Kidney tubule cell (primary cell): ENCODE measurements at regions not wholly inside any gene's neighbourhood (a gene's known extent, or its start where the extent isn't known, plus 50 kb on each side); places are given as distances from the start of the nearest gene placed in this dataset.
"Not testable (repeated sequence)": the region's sequence is repeated elsewhere in the genome, so short reads cannot be mapped to it uniquely, and the experiment has no call there.

Source experiments
- DNase-seq: peaks from one replicate; pipeline ENCODE4 v3.0.0-alpha.2; 2018; ENCODE audit warnings: low spot score

DNA sequence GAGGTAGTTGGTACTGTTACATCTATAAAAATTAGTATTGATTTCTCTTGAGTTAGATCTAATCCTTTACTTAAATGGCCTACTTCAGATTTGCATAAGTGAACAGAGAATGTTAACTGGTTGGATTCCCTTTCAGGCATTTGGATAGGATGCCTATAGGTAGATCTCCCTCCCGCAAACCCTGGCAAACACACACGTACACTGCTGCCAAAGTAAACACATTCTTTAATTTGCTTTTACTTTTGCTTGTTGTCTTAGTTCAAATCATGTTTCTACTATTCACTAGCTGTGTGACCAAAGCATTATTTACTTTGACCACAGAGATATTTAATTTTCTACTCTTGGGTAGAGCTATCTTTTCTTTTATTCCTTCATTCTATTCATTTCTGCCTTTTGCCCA is 936.1 kb upstream of the FBXO33 start:
- DNase-seq = no peak

DNA sequence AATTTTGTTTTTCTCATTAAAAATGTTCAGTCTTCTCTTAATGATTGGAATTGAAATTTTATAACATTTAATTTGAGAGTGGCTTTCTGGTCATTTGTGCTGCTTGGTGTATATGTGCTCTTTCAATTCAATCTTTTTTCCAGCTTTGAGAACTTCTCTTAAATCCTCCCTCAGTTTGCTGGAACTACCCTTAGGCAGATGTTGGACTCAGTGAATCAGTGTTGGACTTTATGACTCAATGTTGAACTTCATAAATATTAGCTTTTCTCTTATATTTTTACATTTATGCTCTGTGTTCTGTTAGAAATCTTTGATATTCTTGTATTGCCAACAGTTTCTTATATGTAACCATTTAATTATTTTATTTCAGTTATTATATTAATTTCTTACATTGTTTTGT is 935.5 kb upstream of the FBXO33 start:
- no peak for DNase-seq

DNA sequence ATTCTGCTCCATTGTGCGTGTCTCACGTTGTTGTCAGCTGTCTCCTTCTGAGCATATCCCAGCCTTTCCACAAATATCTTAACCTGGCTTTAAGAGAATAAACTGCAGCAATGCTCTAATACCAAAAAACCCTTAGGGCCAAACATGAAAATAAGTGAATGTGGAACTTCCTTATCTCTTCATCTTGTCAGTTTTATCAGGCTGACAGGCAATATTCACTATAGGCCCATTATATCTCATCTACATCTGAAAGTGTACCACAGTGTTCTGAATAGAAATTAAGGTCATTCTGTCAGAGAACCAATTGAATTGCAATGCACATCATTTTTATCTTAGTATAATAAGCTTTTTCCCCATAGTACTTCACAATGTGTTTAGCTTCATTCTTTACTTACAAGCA is 933.1 kb upstream of the FBXO33 start:
- DNase-seq = no peak

DNA sequence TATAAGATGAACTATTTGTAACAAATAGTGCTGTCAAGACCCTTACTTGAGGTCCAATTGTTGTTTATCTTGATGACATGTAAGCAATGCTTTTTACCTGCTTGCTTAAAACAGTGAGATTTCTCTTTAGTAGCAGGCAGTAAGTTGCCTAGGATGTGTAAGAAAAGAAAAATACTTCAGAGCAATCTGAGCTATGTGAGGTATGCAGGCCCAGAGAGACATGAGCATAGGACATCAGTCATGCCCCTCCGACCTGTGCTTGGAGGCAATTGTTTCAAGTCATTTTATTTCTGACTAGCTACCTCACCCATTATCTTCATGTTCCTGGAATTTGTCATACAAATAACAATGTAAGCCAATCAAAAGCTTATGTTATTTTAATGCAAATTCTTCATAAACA is 930.6 kb upstream of the FBXO33 start:
- peak; percentile 47 for DNase-seq

DNA sequence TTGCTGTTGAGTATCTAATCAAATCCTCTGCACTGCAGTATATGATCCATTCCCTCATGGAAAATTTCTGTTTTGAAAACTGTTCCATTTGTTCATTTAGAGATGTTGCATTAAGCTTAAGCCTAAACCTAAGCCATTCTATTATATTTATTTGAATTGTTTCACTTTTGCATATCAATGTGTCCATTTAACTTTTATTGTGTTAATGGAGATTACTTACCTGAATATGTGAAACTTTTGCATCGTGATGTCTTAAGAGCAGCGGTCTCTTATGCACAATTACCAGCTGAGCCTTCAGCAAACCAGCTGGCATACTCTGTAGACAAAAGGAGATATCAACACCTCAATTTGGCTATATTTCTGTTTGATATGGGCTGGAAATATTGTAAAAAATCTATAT is 922.5 kb upstream of the FBXO33 start:
- DNase-seq = no peak

- DNase-seq = not testable (repeated sequence)
These were observed 915.9 kb upstream of the FBXO33 start for GRCh38 chr14:40348104-40348503.

GRCh38 chr14:40347675-40348074 is 915.4 kb upstream of the FBXO33 start:
- no peak for DNase-seq

GRCh38 chr14:40346275-40346674 is 914.0 kb upstream of the FBXO33 start:
- DNase-seq = no peak

GRCh38 chr14:40345334-40345733 is 913.1 kb upstream of the FBXO33 start:
- no peak for DNase-seq

DNA sequence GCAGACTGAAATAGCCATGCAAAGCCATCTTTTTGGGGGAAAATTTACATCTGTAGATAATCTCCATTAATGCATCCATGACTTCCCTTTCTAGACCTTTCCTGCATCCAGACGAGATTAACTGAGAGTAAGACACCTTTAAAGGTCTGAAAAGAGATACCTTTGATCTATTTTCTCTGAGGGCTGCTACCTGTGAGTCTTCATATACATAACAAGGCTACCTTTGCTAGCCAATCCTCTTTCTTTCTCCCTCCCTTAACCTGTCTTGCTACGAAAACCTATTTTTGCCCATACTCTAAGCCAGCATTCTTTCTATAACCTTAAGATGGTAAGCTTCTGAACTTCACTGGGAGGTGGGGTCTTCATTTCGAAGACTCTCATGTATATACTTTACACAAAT is 908.5 kb upstream of the FBXO33 start:
- DNase-seq = no peak

GRCh38 chr14:40336846-40337245 is 904.6 kb upstream of the FBXO33 start:
- DNase-seq = no peak

DNA sequence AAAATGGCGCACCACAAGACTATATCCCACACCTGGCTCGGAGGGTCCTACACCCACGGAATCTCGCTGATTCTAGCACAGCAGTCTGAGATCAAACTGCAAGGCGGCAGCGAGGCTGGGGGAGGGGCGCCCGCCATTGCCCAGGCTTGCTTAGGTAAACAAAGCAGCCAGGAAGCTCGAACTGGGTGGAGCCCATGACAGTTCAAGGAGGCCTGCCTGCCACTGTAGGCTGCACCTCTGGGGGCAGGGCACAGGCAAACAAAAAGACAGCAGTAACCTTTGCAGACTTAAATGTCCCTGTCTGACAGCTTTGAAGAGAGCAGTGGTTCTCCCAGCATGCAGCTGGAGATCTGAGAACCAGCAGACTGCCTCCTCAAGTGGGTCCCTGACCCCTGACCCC is 894.3 kb upstream of the FBXO33 start:
- DNase-seq = not testable (repeated sequence)

- no peak for DNase-seq
These were observed 886.0 kb upstream of the FBXO33 start for GRCh38 chr14:40318211-40318719.

GRCh38 chr14:40317690-40318089 is 885.5 kb upstream of the FBXO33 start:
- no peak for DNase-seq

DNA sequence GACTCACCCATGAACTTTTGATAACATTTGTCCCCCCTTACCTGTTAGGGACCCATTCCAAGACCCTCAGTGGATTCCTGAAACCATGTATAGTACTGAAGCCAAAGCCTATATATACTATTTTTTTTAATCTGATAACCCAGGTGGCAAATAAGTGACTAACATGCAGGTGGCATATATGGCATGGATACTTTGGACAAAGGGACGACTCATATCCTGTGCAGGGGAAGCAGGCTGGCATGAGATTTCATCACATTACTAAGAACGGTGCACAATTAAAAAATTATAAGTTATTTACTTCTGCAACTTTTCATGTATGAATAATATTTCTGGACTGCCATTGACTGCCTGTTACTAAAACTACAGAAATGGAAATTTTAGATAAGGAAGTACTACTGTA is 880.1 kb upstream of the FBXO33 start:
- DNase-seq = peak; percentile 73

GRCh38 chr14:40309124-40309523 is 876.9 kb upstream of the FBXO33 start:
- DNase-seq = no peak

- DNase-seq = no peak
These were observed 876.0 kb upstream of the FBXO33 start for GRCh38 chr14:40308240-40308639.

DNA sequence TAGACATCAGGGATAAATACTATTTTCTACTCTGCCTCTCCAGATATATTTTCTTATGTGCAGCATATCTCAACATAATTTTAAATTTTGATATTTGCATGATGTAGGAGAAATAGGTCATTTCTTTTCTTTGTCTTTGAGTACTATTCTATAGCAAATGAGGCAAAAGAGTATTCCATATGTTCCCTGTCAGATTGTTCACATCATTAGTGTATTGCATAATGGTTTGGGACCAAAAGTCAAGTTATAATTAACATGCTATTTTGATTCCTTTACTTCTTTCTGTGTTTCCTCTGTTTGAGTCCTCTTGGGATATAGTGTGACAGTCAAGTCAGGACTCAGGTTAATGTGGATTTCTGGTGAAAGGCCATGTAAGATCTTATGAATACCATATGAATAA is 864.6 kb upstream of the FBXO33 start:
- no peak for DNase-seq

DNA sequence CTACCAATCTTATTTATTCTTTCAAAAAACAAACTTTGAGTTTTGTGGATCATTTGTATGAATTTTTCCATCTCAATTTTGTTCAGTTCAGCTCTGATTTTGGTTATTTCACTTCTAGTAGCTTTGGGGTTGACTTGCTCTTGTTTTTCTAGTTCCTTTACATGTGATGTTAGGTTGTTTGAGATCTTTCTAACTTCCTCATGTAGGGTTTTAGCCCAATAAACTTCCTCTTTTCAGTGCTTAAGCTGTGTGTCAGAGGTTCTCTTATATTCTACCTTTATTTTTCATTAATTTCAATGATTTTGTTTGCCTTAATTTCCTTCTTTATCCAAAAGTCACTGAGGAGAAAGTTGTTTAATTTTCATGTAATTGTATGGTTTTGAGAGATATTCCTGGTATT is 860.4 kb upstream of the FBXO33 start:
- DNase-seq = no peak

DNA sequence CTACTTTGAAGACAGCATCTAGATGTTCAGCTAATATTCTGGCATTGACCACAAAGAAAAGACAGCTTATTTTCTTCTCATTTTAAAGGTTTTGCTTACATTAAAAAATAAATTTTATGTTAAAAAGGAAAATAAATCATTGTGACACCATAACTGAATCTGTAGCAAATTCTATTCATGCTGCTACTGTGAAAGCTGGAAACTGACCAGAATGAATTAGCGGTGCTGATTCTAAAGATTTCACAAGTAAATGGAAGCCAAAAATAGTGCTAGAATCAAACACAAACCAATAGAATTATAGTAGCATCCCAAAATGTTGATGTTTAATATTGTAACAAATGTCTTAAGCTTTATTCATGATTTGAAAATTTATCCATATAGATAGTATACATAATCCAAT is 850.0 kb upstream of the FBXO33 start:
- DNase-seq = no peak

DNA sequence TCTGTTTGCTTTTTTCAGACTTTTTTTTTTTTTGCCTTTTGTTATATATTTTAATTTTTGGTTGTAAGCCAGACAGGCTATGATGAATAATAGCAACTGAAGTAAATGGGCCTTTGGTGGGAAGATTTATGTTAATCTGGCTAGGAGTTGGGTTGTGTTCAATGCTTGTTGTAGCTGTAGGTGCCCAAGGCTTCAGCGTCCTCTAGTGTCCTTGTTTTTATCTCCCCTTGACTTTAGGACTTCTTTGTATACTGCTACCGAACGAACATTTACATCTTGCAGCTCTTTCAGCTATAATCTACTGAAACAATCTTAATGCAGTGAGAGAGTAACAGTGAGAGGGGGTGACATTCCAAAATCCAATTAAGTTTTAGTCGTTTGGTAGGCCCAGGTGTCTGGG is 848.4 kb upstream of the FBXO33 start:
- no peak for DNase-seq

DNA sequence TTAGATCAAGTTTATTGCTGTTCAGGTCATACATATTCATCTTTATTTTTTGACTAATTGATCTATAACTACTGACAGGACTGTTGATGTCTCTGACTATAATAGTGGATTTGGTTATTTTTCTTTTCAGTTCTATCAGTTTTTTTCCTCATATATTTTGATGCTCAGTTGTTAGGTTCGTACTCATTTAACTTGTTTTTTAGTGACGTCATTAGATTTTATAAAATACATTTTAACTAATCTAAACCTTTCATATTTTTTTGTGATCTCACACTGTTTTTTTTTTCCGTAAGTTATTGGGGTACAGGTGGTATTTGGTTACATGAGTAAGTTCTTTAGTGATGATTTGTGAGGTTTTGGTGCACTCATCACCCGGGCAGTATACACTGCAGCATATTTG is 841.2 kb upstream of the FBXO33 start:
- DNase-seq = no peak

DNA sequence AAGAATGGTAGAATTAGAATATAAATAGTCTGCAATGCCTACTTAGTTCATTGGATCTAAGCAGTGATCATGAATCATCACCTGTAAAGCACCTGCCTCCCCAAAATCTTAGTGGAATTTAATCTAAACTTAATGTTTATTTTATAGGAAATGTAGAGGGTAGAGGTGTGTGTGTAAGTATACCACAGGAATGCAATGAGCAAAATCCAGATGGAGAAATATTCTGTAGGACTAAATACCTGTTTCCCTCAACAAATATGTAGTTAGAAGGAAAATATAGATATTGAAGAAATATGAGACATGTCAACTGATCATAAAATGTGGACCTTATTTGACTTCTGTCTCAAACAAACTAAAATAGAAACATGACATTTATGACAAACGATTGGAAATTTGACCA is 839.2 kb upstream of the FBXO33 start:
- DNase-seq = no peak

DNA sequence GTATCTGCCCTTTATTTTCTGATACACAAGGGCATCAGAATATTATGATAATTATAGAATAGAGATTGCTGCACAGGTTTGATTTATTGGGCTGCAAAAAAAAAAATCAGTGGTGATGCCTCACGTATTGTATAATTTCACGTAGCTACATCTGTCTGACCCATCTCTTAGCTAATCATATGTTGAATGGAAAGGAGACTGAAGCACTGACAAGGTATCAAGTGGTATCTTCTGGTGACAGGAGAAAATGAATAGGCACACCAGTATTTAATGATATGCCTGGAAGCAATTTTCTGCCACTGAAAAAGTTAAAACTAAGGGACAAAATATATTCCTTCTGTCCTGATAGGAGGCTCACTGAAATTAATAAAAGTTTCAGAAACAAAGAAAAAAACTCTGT is 837.2 kb upstream of the FBXO33 start:
- DNase-seq = no peak

DNA sequence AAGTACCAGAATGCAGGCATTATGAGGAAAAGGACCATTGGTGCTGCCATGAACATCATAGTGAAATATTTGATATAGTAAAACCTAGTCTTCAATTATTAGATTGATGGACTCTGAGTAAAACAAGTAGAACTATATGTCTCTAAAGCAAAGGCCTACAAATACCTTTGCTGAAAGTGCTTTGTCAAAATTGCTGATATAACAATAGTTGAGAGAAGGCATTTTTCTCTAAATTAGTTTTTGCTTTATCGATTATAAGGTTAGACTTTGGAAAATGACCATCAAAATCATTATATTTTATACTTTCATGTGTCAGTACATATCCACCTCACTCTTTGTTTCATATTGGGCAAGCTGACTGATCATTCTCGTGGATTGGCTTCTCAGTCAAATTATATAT is 836.0 kb upstream of the FBXO33 start:
- DNase-seq = no peak
